ENCODE measurements at regions not wholly inside any gene's neighbourhood (a gene's known extent, or its start where the extent isn't known, plus 50 kb on each side); places are given as distances from the start of the nearest gene placed in this dataset.
A peak's percentile ranks its signal among the peaks of the same experiment; 100 is the strongest.

DNA sequence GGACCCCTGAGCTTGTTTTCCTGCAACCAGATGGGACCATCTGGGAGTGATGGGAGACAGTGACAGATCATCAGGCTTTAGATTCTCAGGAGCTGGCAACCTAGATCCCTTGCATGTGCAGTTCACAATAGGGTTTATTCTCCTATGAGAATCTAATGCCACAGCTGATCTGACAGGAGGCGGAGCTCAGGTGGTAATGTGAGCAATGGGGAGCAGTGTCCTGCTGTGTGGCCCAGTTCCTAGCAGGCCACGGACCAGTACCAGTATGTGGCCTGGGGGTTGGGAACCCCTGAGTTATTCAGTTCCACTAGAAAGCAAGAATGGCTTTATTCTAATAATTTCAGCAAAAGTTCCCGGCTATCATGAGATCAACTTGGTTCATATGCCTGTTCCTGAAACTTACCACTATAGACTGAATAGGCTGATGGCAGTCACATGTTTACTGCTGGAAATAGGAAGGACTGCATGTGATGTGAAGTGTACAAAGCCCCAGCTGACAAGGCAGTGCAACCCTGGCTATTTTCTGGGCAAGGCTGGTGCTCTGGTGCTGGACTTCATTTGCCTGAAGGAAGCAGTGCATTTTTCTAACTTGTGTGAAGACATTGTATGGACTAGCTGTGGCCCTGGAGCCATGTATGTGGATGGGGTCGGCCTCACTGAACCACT lies 107.2 kb downstream of the SPRY1 start:
- TF ChIP-seq EZH2 (IDR thresholded peaks at IDR 0.05; ENCODE audit: borderline replicate concordance, low read length): no peak
- TF ChIP-seq, protein P1, sequence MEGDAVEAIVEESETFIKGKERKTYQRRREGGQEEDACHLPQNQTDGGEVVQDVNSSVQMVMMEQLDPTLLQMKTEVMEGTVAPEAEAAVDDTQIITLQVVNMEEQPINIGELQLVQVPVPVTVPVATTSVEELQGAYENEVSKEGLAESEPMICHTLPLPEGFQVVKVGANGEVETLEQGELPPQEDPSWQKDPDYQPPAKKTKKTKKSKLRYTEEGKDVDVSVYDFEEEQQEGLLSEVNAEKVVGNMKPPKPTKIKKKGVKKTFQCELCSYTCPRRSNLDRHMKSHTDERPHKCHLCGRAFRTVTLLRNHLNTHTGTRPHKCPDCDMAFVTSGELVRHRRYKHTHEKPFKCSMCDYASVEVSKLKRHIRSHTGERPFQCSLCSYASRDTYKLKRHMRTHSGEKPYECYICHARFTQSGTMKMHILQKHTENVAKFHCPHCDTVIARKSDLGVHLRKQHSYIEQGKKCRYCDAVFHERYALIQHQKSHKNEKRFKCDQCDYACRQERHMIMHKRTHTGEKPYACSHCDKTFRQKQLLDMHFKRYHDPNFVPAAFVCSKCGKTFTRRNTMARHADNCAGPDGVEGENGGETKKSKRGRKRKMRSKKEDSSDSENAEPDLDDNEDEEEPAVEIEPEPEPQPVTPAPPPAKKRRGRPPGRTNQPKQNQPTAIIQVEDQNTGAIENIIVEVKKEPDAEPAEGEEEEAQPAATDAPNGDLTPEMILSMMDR (IDR thresholded peaks at IDR 0.05; ENCODE audit: low read length): no peak
- Histone ChIP-seq H3K9me3 (ENCODE audit: low read length) (peaks cover 14% of the 10 kb centered on the region), H3F3A (ENCODE audit: insufficient read depth, low read length) (no peaks in the 10 kb centered on the region), H3K4me3 (ENCODE audit: low read depth, low read length, poor library complexity, severe bottlenecking) (no peak overlapping the region), H3K4me2 (ENCODE audit: low read length) (no peak overlapping the region; the same call in 1 of the 2 replicates), H4K20me1 (ENCODE audit: insufficient read depth, low read length) (no peaks in the 10 kb centered on the region), H3K9ac (ENCODE audit: low read length) (peak overlapping the region; percentile 10; the same call in 1 of the 2 replicates), H3K36me3 (ENCODE audit: insufficient read depth, low read length) (no peaks in the 10 kb centered on the region; the same call in 1 of the 2 replicates), H3K27me3 (ENCODE audit: insufficient read depth, low read length) (no peaks in the 10 kb centered on the region), H3K4me1 (ENCODE audit: insufficient read depth, low read length, severe bottlenecking) (peaks cover 38% of the 10 kb centered on the region), H2AFZ (ENCODE audit: low read length) (peak overlapping the region; percentile 78; the same call in 1 of the 2 replicates), H3K9me2 (ENCODE audit: low read depth, low read length) (no peaks in the 10 kb centered on the region), H3K79me2 (ENCODE audit: insufficient read depth, low read length) (no peaks in the 10 kb centered on the region), H3K27ac (ENCODE audit: low read depth, low read length, poor library complexity, severe bottlenecking) (peak overlapping the region; percentile 97)

DNA sequence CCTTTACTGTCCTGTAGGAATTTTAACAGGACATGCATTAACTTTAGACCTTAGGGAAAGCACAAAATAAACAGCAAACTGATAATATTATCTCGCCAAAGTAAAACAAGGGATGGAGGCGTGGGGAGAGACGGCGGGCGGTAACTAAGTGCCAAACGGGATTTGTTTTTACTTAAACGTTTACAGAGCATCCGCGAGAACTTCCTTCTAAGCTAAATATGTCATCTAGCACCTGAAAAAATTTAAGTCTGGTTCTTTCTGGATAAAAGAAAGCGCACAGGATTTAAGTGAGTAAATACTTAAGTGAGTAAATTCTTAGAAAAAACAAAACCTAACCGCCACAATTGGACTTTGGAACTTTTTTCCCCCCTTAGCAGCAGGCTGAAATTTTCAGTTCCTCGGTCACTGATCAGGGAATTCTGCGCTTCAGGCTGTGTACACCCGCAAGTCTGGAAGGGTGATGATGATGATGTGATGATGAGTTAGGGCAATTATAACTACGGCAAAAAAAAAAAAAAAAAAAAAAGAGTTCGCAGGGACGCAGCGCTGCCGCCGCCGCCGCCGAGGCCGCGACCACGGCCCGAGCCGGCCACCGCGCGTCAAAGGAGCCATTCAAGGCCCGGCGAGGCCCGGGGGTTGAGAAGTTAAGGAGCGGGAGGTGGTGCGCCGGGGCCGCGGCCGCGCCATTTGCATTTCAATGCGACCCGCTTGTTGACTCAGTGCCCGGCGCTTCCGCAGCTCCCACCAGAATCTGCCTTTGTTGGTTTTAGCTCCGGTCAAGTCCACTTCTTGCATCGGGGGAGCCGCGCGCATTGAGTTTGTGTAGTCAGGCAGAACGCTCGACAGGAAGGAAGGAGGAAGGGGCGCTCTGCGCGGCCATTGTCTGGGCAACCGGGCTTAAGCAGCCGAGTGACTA lies 108.8 kb downstream of the SPRY1 start:
- 0 out of 2 replicates have a peak, but pooled peaks cover 4% of the 10 kb centered on the region for H3K9me3 ChIP-seq (ENCODE audit: low read length)
- H4K20me1 ChIP-seq (ENCODE audit: insufficient read depth, low read length): no peaks in the 10 kb centered on the region
- H3K4me2 ChIP-seq (ENCODE audit: low read length): peak overlapping the region; percentile 78
- no peaks in the 10 kb centered on the region for H3F3A ChIP-seq (ENCODE audit: insufficient read depth, low read length)
- H3K4me3 ChIP-seq (ENCODE audit: low read depth, low read length, poor library complexity, severe bottlenecking): peak overlapping the region; percentile 49
- no peaks in the 10 kb centered on the region; the same call in 1 of the 2 replicates for H3K36me3 ChIP-seq (ENCODE audit: insufficient read depth, low read length)
- H3K4me1 ChIP-seq (ENCODE audit: insufficient read depth, low read length, severe bottlenecking): peaks cover 38% of the 10 kb centered on the region
- peak overlapping the region; percentile 54; the same call in 1 of the 2 replicates for H2AFZ ChIP-seq (ENCODE audit: low read length)
- H3K9ac ChIP-seq (ENCODE audit: low read length): peak overlapping the region; percentile 54
- no peak for TF ChIP-seq EZH2 (IDR thresholded peaks at IDR 0.05; ENCODE audit: borderline replicate concordance, low read length)
- TF ChIP-seq, protein P1 (IDR thresholded peaks at IDR 0.05; ENCODE audit: low read length): no peak
- H3K79me2 ChIP-seq (ENCODE audit: insufficient read depth, low read length): no peaks in the 10 kb centered on the region
- no peaks in the 10 kb centered on the region for H3K9me2 ChIP-seq (ENCODE audit: low read depth, low read length)
- H3K27ac ChIP-seq (ENCODE audit: low read depth, low read length, poor library complexity, severe bottlenecking): peak overlapping the region; percentile 97
- H3K27me3 ChIP-seq (ENCODE audit: insufficient read depth, low read length): no peaks in the 10 kb centered on the region

DNA sequence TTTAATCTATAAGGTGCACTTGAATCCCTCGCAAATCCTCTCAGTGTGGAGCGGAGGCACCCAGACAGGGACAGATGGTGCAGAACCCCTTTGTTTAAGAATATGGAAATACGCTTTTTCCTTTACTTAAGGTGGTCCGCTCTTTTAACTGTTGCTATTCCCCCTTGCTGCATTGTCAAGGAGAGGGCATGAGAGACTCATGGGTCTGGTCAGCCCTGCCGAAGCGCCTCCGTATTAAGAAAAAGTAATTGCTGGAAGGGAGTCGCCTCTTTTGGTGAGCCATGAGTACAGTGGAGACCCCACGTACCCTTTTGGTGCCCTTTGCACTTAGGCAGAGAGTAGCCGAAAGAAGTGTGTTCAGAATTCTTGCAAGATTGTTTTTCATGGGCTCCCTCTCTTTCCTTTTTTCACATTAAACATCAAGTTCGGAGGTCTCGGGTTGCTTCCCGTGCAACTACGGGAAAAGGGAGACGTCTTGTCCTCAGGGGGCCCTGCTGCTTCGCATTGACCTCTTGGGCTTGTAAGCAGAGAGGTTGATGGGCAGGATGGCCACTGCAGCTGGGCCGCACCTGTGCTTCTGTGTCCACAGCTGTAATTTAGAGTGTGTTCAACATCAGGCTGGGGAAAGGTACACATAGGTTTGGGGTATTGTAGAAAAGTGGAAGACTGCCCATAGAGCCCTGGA lies 109.6 kb downstream of the SPRY1 start:
- no peaks in the 10 kb centered on the region for H3K9me2 ChIP-seq (ENCODE audit: low read depth, low read length)
- H3K9ac ChIP-seq (ENCODE audit: low read length): peak overlapping the region; percentile 54
- no peaks in the 10 kb centered on the region for H4K20me1 ChIP-seq (ENCODE audit: insufficient read depth, low read length)
- H3F3A ChIP-seq (ENCODE audit: insufficient read depth, low read length): no peaks in the 10 kb centered on the region
- H3K4me1 ChIP-seq (ENCODE audit: insufficient read depth, low read length, severe bottlenecking): peaks cover 38% of the 10 kb centered on the region
- no peaks in the 10 kb centered on the region for H3K79me2 ChIP-seq (ENCODE audit: insufficient read depth, low read length)
- H3K9me3 ChIP-seq (ENCODE audit: low read length): no peaks in the 10 kb centered on the region
- peak overlapping the region; percentile 49 for H3K4me3 ChIP-seq (ENCODE audit: low read depth, low read length, poor library complexity, severe bottlenecking)
- no peak for TF ChIP-seq EZH2 (IDR thresholded peaks at IDR 0.05; ENCODE audit: borderline replicate concordance, low read length)
- TF ChIP-seq, protein P1 (IDR thresholded peaks at IDR 0.05; ENCODE audit: low read length): no peak
- 0 out of 2 replicates have a peak overlapping the region, but pooled peaks have one; percentile 64 for H2AFZ ChIP-seq (ENCODE audit: low read length)
- no peaks in the 10 kb centered on the region for H3K27me3 ChIP-seq (ENCODE audit: insufficient read depth, low read length)
- H3K36me3 ChIP-seq (ENCODE audit: insufficient read depth, low read length): no peaks in the 10 kb centered on the region
- peak overlapping the region; percentile 78 for H3K4me2 ChIP-seq (ENCODE audit: low read length)
- H3K27ac ChIP-seq (ENCODE audit: low read depth, low read length, poor library complexity, severe bottlenecking): peak overlapping the region; percentile 97
